ENCODE measurements at regions not wholly inside any gene's neighbourhood (a gene's known extent, or its start where the extent isn't known, plus 50 kb on each side); places are given as distances from the start of the nearest gene placed in this dataset.

GRCh38 chr12:66925083-66925482 is 246.2 kb upstream of the GRIP1 start:
- WGBS, 2 donors: 59 to 65% methylated on average over 2 of the region's 2 CpGs
- Histone ChIP-seq H3K27ac (ENCODE audit: low read depth in 1 of 2, low read length in 2 of 2) (no peak overlapping the region), H3K9me3 (ENCODE audit: control insufficient read depth, low read length) (no peaks in the 10 kb centered on the region), H3K4me3 (ENCODE audit: low read length in 2 of 2) (no peak overlapping the region), H3K4me1 (ENCODE audit: control insufficient read depth in 1 of 2, insufficient read depth in 2 of 2, low read length in 2 of 2) (no peaks in the 10 kb centered on the region), H3K36me3 (ENCODE audit: control insufficient read depth in 1 of 2, insufficient read depth in 2 of 2, low read length in 1 of 2) (no peaks in the 10 kb centered on the region), H3K27me3 (ENCODE audit: control insufficient read depth in 1 of 2, insufficient read depth in 2 of 2, low read length in 1 of 2) (no peaks in the 10 kb centered on the region)
- intact Hi-C loops (cut with DNase I): no loop called here
- no peak for ATAC-seq (ENCODE audit: low FRiP score)
- DNase-seq: no peak

GRCh38 chr12:66929121-66929520 is 250.2 kb upstream of the GRIP1 start:
- Histone ChIP-seq H3K4me3 (ENCODE audit: low read length in 2 of 2) (no peak overlapping the region), H3K4me1 (ENCODE audit: control insufficient read depth in 1 of 2, insufficient read depth in 2 of 2, low read length in 2 of 2) (no peaks in the 10 kb centered on the region), H3K27me3 (ENCODE audit: control insufficient read depth in 1 of 2, insufficient read depth in 2 of 2, low read length in 1 of 2) (no peaks in the 10 kb centered on the region), H3K27ac (ENCODE audit: low read depth in 1 of 2, low read length in 2 of 2) (no peak overlapping the region), H3K36me3 (ENCODE audit: control insufficient read depth in 1 of 2, insufficient read depth in 2 of 2, low read length in 1 of 2) (no peaks in the 10 kb centered on the region), H3K9me3 (ENCODE audit: control insufficient read depth, low read length) (no peaks in the 10 kb centered on the region)
- DNase-seq: no peak
- intact Hi-C loops (cut with DNase I): no loop called here
- no peak for ATAC-seq (ENCODE audit: low FRiP score)

GRCh38 chr12:66931091-66931490 is 252.2 kb upstream of the GRIP1 start:
- no peaks in the 10 kb centered on the region for H3K36me3 ChIP-seq (ENCODE audit: control insufficient read depth in 1 of 2, insufficient read depth in 2 of 2, low read length in 1 of 2)
- intact Hi-C loops (cut with DNase I): no loop called here
- 68 to 75% methylated on average over 3 of the region's 3 CpGs for WGBS, 2 donors
- no peaks in the 10 kb centered on the region for H3K4me1 ChIP-seq (ENCODE audit: control insufficient read depth in 1 of 2, insufficient read depth in 2 of 2, low read length in 2 of 2)
- ATAC-seq (ENCODE audit: low FRiP score): no peak
- H3K4me3 ChIP-seq (ENCODE audit: low read length in 2 of 2): no peak overlapping the region
- H3K27me3 ChIP-seq (ENCODE audit: control insufficient read depth in 1 of 2, insufficient read depth in 2 of 2, low read length in 1 of 2): no peaks in the 10 kb centered on the region
- no peaks in the 10 kb centered on the region for H3K9me3 ChIP-seq (ENCODE audit: control insufficient read depth, low read length)
- DNase-seq: no peak
- H3K27ac ChIP-seq (ENCODE audit: low read depth in 1 of 2, low read length in 2 of 2): no peak overlapping the region

GRCh38 chr12:66932126-66932525 is 253.2 kb upstream of the GRIP1 start:
- no peaks in the 10 kb centered on the region for H3K27me3 ChIP-seq (ENCODE audit: control insufficient read depth in 1 of 2, insufficient read depth in 2 of 2, low read length in 1 of 2)
- no peaks in the 10 kb centered on the region for H3K9me3 ChIP-seq (ENCODE audit: control insufficient read depth, low read length)
- intact Hi-C loops (cut with DNase I): no loop called here
- no peak for DNase-seq
- WGBS, 2 donors: 98 to 100% methylated on average over 1 of the region's 1 CpG
- no peaks in the 10 kb centered on the region for H3K4me1 ChIP-seq (ENCODE audit: control insufficient read depth in 1 of 2, insufficient read depth in 2 of 2, low read length in 2 of 2)
- H3K36me3 ChIP-seq (ENCODE audit: control insufficient read depth in 1 of 2, insufficient read depth in 2 of 2, low read length in 1 of 2): no peaks in the 10 kb centered on the region
- H3K4me3 ChIP-seq (ENCODE audit: low read length in 2 of 2): no peak overlapping the region
- no peak for ATAC-seq (ENCODE audit: low FRiP score)
- no peak overlapping the region for H3K27ac ChIP-seq (ENCODE audit: low read depth in 1 of 2, low read length in 2 of 2)

GRCh38 chr12:66934302-66935062 is 255.6 kb upstream of the GRIP1 start:
- H3K27me3 ChIP-seq (ENCODE audit: control insufficient read depth in 1 of 2, insufficient read depth in 2 of 2, low read length in 1 of 2): no peaks in the 10 kb centered on the region
- no peaks in the 10 kb centered on the region for H3K4me1 ChIP-seq (ENCODE audit: control insufficient read depth in 1 of 2, insufficient read depth in 2 of 2, low read length in 2 of 2)
- intact Hi-C loops (cut with DNase I): no loop called here
- H3K4me3 ChIP-seq (ENCODE audit: low read length in 2 of 2): no peak overlapping the region
- H3K36me3 ChIP-seq (ENCODE audit: control insufficient read depth in 1 of 2, insufficient read depth in 2 of 2, low read length in 1 of 2): no peaks in the 10 kb centered on the region
- WGBS, 2 donors: 10% methylated on average over 5 of the region's 5 CpGs
- H3K9me3 ChIP-seq (ENCODE audit: control insufficient read depth, low read length): no peaks in the 10 kb centered on the region
- DNase-seq: no peak
- ATAC-seq (ENCODE audit: low FRiP score): no peak
- H3K27ac ChIP-seq (ENCODE audit: low read depth in 1 of 2, low read length in 2 of 2): no peak overlapping the region

- Histone ChIP-seq H3K9me3 (ENCODE audit: control insufficient read depth, low read length) (no peaks in the 10 kb centered on the region), H3K27me3 (ENCODE audit: control insufficient read depth in 1 of 2, insufficient read depth in 2 of 2, low read length in 1 of 2) (no peaks in the 10 kb centered on the region), H3K36me3 (ENCODE audit: control insufficient read depth in 1 of 2, insufficient read depth in 2 of 2, low read length in 1 of 2) (no peaks in the 10 kb centered on the region), H3K27ac (ENCODE audit: low read depth in 1 of 2, low read length in 2 of 2) (no peak overlapping the region), H3K4me1 (ENCODE audit: control insufficient read depth in 1 of 2, insufficient read depth in 2 of 2, low read length in 2 of 2) (no peaks in the 10 kb centered on the region), H3K4me3 (ENCODE audit: low read length in 2 of 2) (no peak overlapping the region)
- 84 to 96% methylated on average over 1 of the region's 1 CpG for WGBS, 2 donors
- no peak for DNase-seq
- intact Hi-C loops (cut with DNase I): no loop called here
- ATAC-seq (ENCODE audit: low FRiP score): no peak
These were observed 262.3 kb upstream of the GRIP1 start for GRCh38 chr12:66941150-66941549.

- H3K9me3 ChIP-seq (ENCODE audit: control insufficient read depth, low read length): no peaks in the 10 kb centered on the region
- no peak for ATAC-seq (ENCODE audit: low FRiP score)
- WGBS, 2 donors: 93 to 97% methylated on average over 8 of the region's 8 CpGs
- intact Hi-C loops (cut with DNase I): no loop called here
- H3K27me3 ChIP-seq (ENCODE audit: control insufficient read depth in 1 of 2, insufficient read depth in 2 of 2, low read length in 1 of 2): no peaks in the 10 kb centered on the region
- H3K36me3 ChIP-seq (ENCODE audit: control insufficient read depth in 1 of 2, insufficient read depth in 2 of 2, low read length in 1 of 2): no peaks in the 10 kb centered on the region
- H3K27ac ChIP-seq (ENCODE audit: low read depth in 1 of 2, low read length in 2 of 2): no peak overlapping the region
- no peak for DNase-seq
- H3K4me1 ChIP-seq (ENCODE audit: control insufficient read depth in 1 of 2, insufficient read depth in 2 of 2, low read length in 2 of 2): no peaks in the 10 kb centered on the region
- no peak overlapping the region for H3K4me3 ChIP-seq (ENCODE audit: low read length in 2 of 2)
These were observed 264.0 kb upstream of the GRIP1 start for GRCh38 chr12:66942741-66943465.

- DNase-seq (no peak), ATAC-seq (ENCODE audit: low FRiP score) (no peak)
- Histone ChIP-seq H3K4me1 (ENCODE audit: control insufficient read depth in 1 of 2, insufficient read depth in 2 of 2, low read length in 2 of 2) (no peaks in the 10 kb centered on the region), H3K27me3 (ENCODE audit: control insufficient read depth in 1 of 2, insufficient read depth in 2 of 2, low read length in 1 of 2) (no peaks in the 10 kb centered on the region), H3K9me3 (ENCODE audit: control insufficient read depth, low read length) (no peaks in the 10 kb centered on the region), H3K4me3 (ENCODE audit: low read length in 2 of 2) (no peak overlapping the region), H3K36me3 (ENCODE audit: control insufficient read depth in 1 of 2, insufficient read depth in 2 of 2, low read length in 1 of 2) (no peaks in the 10 kb centered on the region), H3K27ac (ENCODE audit: low read depth in 1 of 2, low read length in 2 of 2) (no peak overlapping the region)
- intact Hi-C loops (cut with DNase I): no loop called here
- 37 to 48% methylated on average over 2 of the region's 2 CpGs for WGBS, 2 donors
These were observed 265.5 kb upstream of the GRIP1 start for GRCh38 chr12:66944365-66944764.

- WGBS, 2 donors: 86 to 88% methylated on average over 6 of the region's 6 CpGs
- no peak for ATAC-seq (ENCODE audit: low FRiP score)
- intact Hi-C loops (cut with DNase I): no loop called here
These were observed 266.4 kb upstream of the GRIP1 start for GRCh38 chr12:66945189-66945817.

More at GRCh38 chr12:66945189-66945817, 266.4 kb upstream of the GRIP1 start:
- Histone ChIP-seq H3K27me3 (ENCODE audit: control insufficient read depth in 1 of 2, insufficient read depth in 2 of 2, low read length in 1 of 2) (no peaks in the 10 kb centered on the region), H3K4me3 (ENCODE audit: low read length in 2 of 2) (no peak overlapping the region), H3K27ac (ENCODE audit: low read depth in 1 of 2, low read length in 2 of 2) (no peak overlapping the region), H3K36me3 (ENCODE audit: control insufficient read depth in 1 of 2, insufficient read depth in 2 of 2, low read length in 1 of 2) (no peaks in the 10 kb centered on the region), H3K9me3 (ENCODE audit: control insufficient read depth, low read length) (no peaks in the 10 kb centered on the region), H3K4me1 (ENCODE audit: control insufficient read depth in 1 of 2, insufficient read depth in 2 of 2, low read length in 2 of 2) (no peaks in the 10 kb centered on the region)
- DNase-seq: no peak
